Activated CD4-positive, alpha-beta memory T cell treated with anti-CD3 and anti-CD28 coated beads for 36 hours (primary cell): ENCODE measurements at regions not wholly inside any gene's neighbourhood (a gene's known extent, or its start where the extent isn't known, plus 50 kb on each side); places are given as distances from the start of the nearest gene placed in this dataset.

ENCODE experiments used
- CTCF ChIA-PET: fragments of 350-600 bp; sonication (Branson Sonifier 250); formaldehyde crosslinking; loops from one replicate; lab custom pipeline; 2021; ENCODE audit warnings: antibody characterized with exemption, inconsistent platforms; lab: Charles Lee
- POLR2A ChIA-PET: fragments of 350-600 bp; sonication (Branson Sonifier 250); formaldehyde crosslinking; loops from one replicate; lab custom pipeline; 2021; ENCODE audit warnings: antibody characterized with exemption; lab: Charles Lee
- DNase-seq: peaks from one replicate; pipeline ENCODE4 v3.0.0-alpha.2; 2020
- H3K27ac Mint-ChIP-seq: one replicate; pipeline ENCODE4 v1.8.0; 2021; ENCODE audit warnings: mixed read lengths
- H3K27me3 Mint-ChIP-seq: one replicate; pipeline ENCODE4 v1.8.0; 2021; ENCODE audit warnings: mixed read lengths
- H3K36me3 Mint-ChIP-seq: one replicate; pipeline ENCODE4 v1.8.0; 2021; ENCODE audit warnings: mixed read lengths
- H3K4me1 Mint-ChIP-seq: one replicate; pipeline ENCODE4 v1.8.0; 2021; ENCODE audit warnings: low read depth, mixed read lengths
- H3K4me3 Mint-ChIP-seq: one replicate; pipeline ENCODE4 v1.8.0; 2021; ENCODE audit warnings: mild to moderate bottlenecking, mixed read lengths
- H3K9me3 Mint-ChIP-seq: one replicate; pipeline ENCODE4 v1.8.0; 2021; ENCODE audit warnings: mixed read lengths
- intact Hi-C: fragments of 100-400 bp; cut with micrococcal nuclease; formaldehyde crosslinking; loops from one replicate; pipeline ENCODE4 v1.15.1; 2023

GRCh38 chr12:85683051-85683450 lies 153.2 kb downstream of the RASSF9 start:
- H3K4me1 Mint-ChIP-seq: no peaks in the 10 kb centered on the region
- H3K9me3 Mint-ChIP-seq: peaks cover 21% of the 10 kb centered on the region
- H3K36me3 Mint-ChIP-seq: no peaks in the 10 kb centered on the region
- no peaks in the 10 kb centered on the region for H3K27me3 Mint-ChIP-seq
- DNase-seq: no peak
- POLR2A ChIA-PET: no interaction called here
- H3K4me3 Mint-ChIP-seq: no peak overlapping the region
- intact Hi-C loops: no loop called here
- CTCF ChIA-PET: no interaction called here
- no peak overlapping the region for H3K27ac Mint-ChIP-seq

- Mint-ChIP-seq H3K9me3 (peaks cover 2% of the 10 kb centered on the region), H3K4me3 (no peak overlapping the region), H3K4me1 (no peaks in the 10 kb centered on the region), H3K36me3 (no peaks in the 10 kb centered on the region), H3K27me3 (no peaks in the 10 kb centered on the region), H3K27ac (no peak overlapping the region)
- ChIA-PET POLR2A (no interaction called here), CTCF (no interaction called here)
- intact Hi-C loops: no loop called here
- no peak for DNase-seq
Observed at GRCh38 chr12:85688837-85689236, 147.4 kb downstream of the RASSF9 start.

GRCh38 chr12:85690146-85690545 lies 146.1 kb downstream of the RASSF9 start:
- ChIA-PET CTCF (no interaction called here), POLR2A (no interaction called here)
- Mint-ChIP-seq H3K4me3 (no peak overlapping the region), H3K27ac (no peak overlapping the region), H3K9me3 (peaks cover 2% of the 10 kb centered on the region), H3K4me1 (no peaks in the 10 kb centered on the region), H3K36me3 (no peaks in the 10 kb centered on the region), H3K27me3 (no peaks in the 10 kb centered on the region)
- DNase-seq: no peak
- intact Hi-C loops: no loop called here

GRCh38 chr12:85693093-85693665 lies 143.0 kb downstream of the RASSF9 start:
- POLR2A ChIA-PET: no interaction called here
- Mint-ChIP-seq H3K4me3 (no peak overlapping the region), H3K27ac (no peak overlapping the region), H3K36me3 (no peaks in the 10 kb centered on the region), H3K9me3 (no peaks in the 10 kb centered on the region), H3K27me3 (no peaks in the 10 kb centered on the region), H3K4me1 (no peaks in the 10 kb centered on the region)
- intact Hi-C loops: no loop called here
- CTCF ChIA-PET: no interaction called here
- no peak for DNase-seq

DNA sequence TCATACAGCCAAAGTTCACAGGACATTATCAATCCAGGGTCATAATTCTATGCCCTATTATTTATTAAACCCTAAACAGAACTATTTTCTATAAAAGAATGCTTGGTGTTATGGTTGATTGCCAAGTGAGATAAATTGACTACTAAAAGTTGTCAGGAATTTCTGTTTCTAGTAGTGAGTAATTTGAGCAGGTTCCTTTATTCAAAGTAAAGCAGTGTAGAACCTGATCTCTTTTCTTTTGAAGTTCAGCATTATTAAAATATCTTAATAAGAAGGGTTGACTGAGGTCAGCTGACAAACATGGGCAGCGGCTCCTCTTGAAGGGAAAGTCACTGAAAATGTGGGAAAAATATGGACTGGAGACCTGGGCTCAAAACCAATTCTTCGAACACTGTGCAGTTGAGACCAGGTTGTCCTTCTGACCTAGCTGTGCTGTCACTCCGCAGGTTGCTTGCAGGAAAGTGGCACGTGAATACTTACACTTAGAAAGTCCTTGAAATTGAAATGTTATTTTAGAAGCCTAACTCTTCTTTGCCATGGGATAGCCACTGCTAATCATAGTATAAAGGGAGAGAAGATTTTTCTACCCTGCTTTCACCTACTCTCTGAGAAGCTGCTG lies 141.0 kb downstream of the RASSF9 start:
- Mint-ChIP-seq H3K4me3 (no peak overlapping the region), H3K36me3 (no peaks in the 10 kb centered on the region), H3K27ac (no peak overlapping the region), H3K27me3 (no peaks in the 10 kb centered on the region), H3K9me3 (no peaks in the 10 kb centered on the region), H3K4me1 (no peaks in the 10 kb centered on the region)
- ChIA-PET CTCF (no interaction called here), POLR2A (no interaction called here)
- DNase-seq: no peak
- intact Hi-C loops: no loop called here

- no peaks in the 10 kb centered on the region for H3K4me1 Mint-ChIP-seq
- H3K4me3 Mint-ChIP-seq: no peak overlapping the region
- DNase-seq: no peak
- H3K9me3 Mint-ChIP-seq: peaks cover 9% of the 10 kb centered on the region
- intact Hi-C loops: no loop called here
- CTCF ChIA-PET: no interaction called here
- POLR2A ChIA-PET: no interaction called here
- no peaks in the 10 kb centered on the region for H3K36me3 Mint-ChIP-seq
- no peak overlapping the region for H3K27ac Mint-ChIP-seq
- no peaks in the 10 kb centered on the region for H3K27me3 Mint-ChIP-seq
Observed at GRCh38 chr12:85697003-85697402, 139.2 kb downstream of the RASSF9 start.

GRCh38 chr12:85698937-85699336 lies 137.3 kb downstream of the RASSF9 start:
- intact Hi-C loops: no loop called here
- POLR2A ChIA-PET: no interaction called here
- H3K27me3 Mint-ChIP-seq: no peaks in the 10 kb centered on the region
- peaks cover 9% of the 10 kb centered on the region for H3K9me3 Mint-ChIP-seq
- H3K4me1 Mint-ChIP-seq: no peaks in the 10 kb centered on the region
- no peak overlapping the region for H3K4me3 Mint-ChIP-seq
- DNase-seq: no peak
- H3K36me3 Mint-ChIP-seq: no peaks in the 10 kb centered on the region
- no peak overlapping the region for H3K27ac Mint-ChIP-seq
- CTCF ChIA-PET: no interaction called here

GRCh38 chr12:85708775-85709174 lies 127.4 kb downstream of the RASSF9 start:
- Mint-ChIP-seq H3K36me3 (no peaks in the 10 kb centered on the region), H3K27ac (no peak overlapping the region), H3K4me3 (no peak overlapping the region), H3K27me3 (no peaks in the 10 kb centered on the region), H3K4me1 (no peaks in the 10 kb centered on the region), H3K9me3 (no peaks in the 10 kb centered on the region)
- DNase-seq: no peak
- POLR2A ChIA-PET: no interaction called here
- CTCF ChIA-PET: no interaction called here
- intact Hi-C loops: no loop called here

- CTCF ChIA-PET: no interaction called here
- Mint-ChIP-seq H3K4me1 (no peaks in the 10 kb centered on the region), H3K4me3 (no peak overlapping the region), H3K36me3 (no peaks in the 10 kb centered on the region), H3K27ac (no peak overlapping the region), H3K9me3 (no peaks in the 10 kb centered on the region), H3K27me3 (no peaks in the 10 kb centered on the region)
- POLR2A ChIA-PET: no interaction called here
- no peak for DNase-seq
- intact Hi-C loops: no loop called here
Observed at GRCh38 chr12:85711735-85712390, 124.3 kb downstream of the RASSF9 start.

DNA sequence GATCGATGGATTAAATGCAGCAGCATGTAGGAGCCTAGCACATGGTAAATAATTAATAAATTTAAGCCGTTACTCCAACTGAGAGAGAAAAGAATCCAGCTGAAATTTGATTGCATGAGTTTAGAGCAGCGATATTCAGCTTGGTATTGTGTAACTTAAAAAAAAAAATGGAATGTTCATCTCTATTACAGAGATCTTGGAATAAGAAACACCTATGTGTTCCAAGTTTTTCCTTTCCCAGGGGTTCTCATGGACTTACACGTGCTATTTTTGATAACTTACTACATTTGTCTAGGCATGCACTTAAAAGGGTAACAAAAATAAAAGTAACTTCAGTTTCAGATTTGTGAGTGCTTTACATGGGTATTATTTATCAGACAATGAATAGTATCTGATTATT lies 122.8 kb downstream of the RASSF9 start:
- no peak for DNase-seq
- no peaks in the 10 kb centered on the region for H3K36me3 Mint-ChIP-seq
- H3K27ac Mint-ChIP-seq: no peak overlapping the region
- ChIA-PET POLR2A (no interaction called here), CTCF (no interaction called here)
- no peaks in the 10 kb centered on the region for H3K27me3 Mint-ChIP-seq
- no peaks in the 10 kb centered on the region for H3K4me1 Mint-ChIP-seq
- intact Hi-C loops: no loop called here
- H3K4me3 Mint-ChIP-seq: no peak overlapping the region
- H3K9me3 Mint-ChIP-seq: peaks cover 8% of the 10 kb centered on the region

GRCh38 chr12:85714425-85714824 lies 121.8 kb downstream of the RASSF9 start:
- H3K9me3 Mint-ChIP-seq: peaks cover 9% of the 10 kb centered on the region
- CTCF ChIA-PET: no interaction called here
- POLR2A ChIA-PET: no interaction called here

DNA sequence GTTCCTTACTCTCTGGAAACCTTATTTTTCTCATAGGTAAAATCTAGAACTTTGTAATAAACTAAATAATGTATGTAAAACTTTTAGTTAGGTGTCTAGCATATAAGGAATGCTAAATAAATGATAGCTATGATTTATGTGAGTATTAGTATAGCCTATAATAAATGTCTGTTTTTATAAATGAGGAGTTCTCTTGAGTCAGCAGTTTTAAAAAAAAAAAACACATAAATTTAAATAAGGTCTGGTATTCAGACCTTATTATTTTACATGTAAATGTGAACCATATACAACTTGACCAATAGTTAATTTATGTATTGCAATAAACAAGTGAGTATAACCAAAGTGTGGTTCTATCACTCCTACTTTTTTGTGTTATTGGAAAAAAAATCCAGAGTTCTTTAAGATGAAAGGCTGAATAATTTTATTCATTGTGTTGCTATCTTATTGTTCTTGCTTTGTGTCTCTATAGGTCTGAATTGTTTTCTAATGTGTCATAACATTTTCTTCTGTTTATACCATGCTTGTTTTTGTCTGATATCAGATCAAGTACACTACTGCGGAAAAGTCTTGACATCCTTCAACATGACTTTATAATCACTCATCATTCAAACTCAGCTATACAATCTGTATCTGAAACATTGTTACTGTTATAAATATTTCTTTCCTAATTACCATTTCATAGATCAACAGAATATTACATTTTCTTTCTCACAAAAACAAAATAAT lies 115.7 kb downstream of the RASSF9 start:
- Mint-ChIP-seq H3K4me1 (no peaks in the 10 kb centered on the region), H3K27me3 (no peaks in the 10 kb centered on the region), H3K4me3 (no peak overlapping the region), H3K27ac (no peak overlapping the region), H3K9me3 (peaks cover 9% of the 10 kb centered on the region), H3K36me3 (no peaks in the 10 kb centered on the region)
- ChIA-PET POLR2A (no interaction called here), CTCF (no interaction called here)
- intact Hi-C loops: no loop called here
- no peak for DNase-seq

More at GRCh38 chr12:85714425-85714824, 121.8 kb downstream of the RASSF9 start:
- Mint-ChIP-seq H3K4me1 (no peaks in the 10 kb centered on the region), H3K27me3 (no peaks in the 10 kb centered on the region), H3K36me3 (no peaks in the 10 kb centered on the region), H3K4me3 (no peak overlapping the region), H3K27ac (no peak overlapping the region)
- no peak for DNase-seq
- intact Hi-C loops: no loop called here
